ENCODE measurements at regions not wholly inside any gene's neighbourhood (a gene's known extent, or its start where the extent isn't known, plus 50 kb on each side); places are given as distances from the start of the nearest gene placed in this dataset.

- Histone ChIP-seq H3K4me3 (ENCODE audit: insufficient read depth, low read depth, low read length) (no peak overlapping the region), H3K56ac (ENCODE audit: extremely low read depth, insufficient read depth, low read length) (no peak overlapping the region), H4K8ac (ENCODE audit: low read depth in 2 of 2, low read length in 2 of 2) (no peak overlapping the region), H2BK20ac (ENCODE audit: low read depth, low read length) (no peak overlapping the region), H3K27ac (ENCODE audit: insufficient read depth, low read length) (no peak overlapping the region), H2BK15ac (ENCODE audit: low read depth, low read length) (no peak overlapping the region), H3K14ac (replicated peaks; ENCODE audit: low read depth, low read length) (no peak overlapping the region), H3K4ac (ENCODE audit: low read depth, low read length) (no peak overlapping the region), H2AK5ac (ENCODE audit: low read depth, low read length) (no peak overlapping the region), H3K27me3 (ENCODE audit: control insufficient read depth, insufficient read depth, low read length) (no peaks in the 10 kb centered on the region), H3K9me1 (ENCODE audit: insufficient read depth, low read length) (no peaks in the 10 kb centered on the region), H3K79me1 (ENCODE audit: low read depth in 1 of 2, low read length in 2 of 2) (no peaks in the 10 kb centered on the region), H4K5ac (ENCODE audit: low read depth, low read length) (no peak overlapping the region), H3K23ac (ENCODE audit: low read depth, low read length) (no peak overlapping the region), H3K9ac (ENCODE audit: low read depth, low read length) (no peak overlapping the region), H4K91ac (ENCODE audit: insufficient read depth, low read depth, low read length) (no peak overlapping the region), H3K4me2 (ENCODE audit: low read depth, low read length) (no peak overlapping the region), H3K4me1 (ENCODE audit: control insufficient read depth, insufficient read depth, low read length) (no peaks in the 10 kb centered on the region), H3K18ac (ENCODE audit: low read depth, low read length) (no peak overlapping the region), H3K36me3 (ENCODE audit: control insufficient read depth, insufficient read depth, low read length) (no peaks in the 10 kb centered on the region), H2AFZ (replicated peaks; ENCODE audit: low read length, poor library complexity) (no peak overlapping the region), H2BK120ac (ENCODE audit: low read depth, low read length) (no peak overlapping the region), H2BK5ac (ENCODE audit: low read depth, low read length, poor library complexity, severe bottlenecking) (no peak overlapping the region), H2AK9ac (replicated peaks; ENCODE audit: low read depth, low read length, poor library complexity) (no peak overlapping the region), H4K20me1 (ENCODE audit: insufficient read depth, low read length) (no peaks in the 10 kb centered on the region), H3K9me3 (ENCODE audit: control insufficient read depth, insufficient read depth, low read length) (no peaks in the 10 kb centered on the region; the same call in 1 of the 2 replicates)
- DNase-seq (no peak), ATAC-seq (ENCODE audit: low read depth) (no peak)
- intact Hi-C loops (cut with micrococcal nuclease): no loop called here
- TF ChIP-seq SMC3 (IDR thresholded peaks at IDR 0.05; ENCODE audit: low read depth, low read length) (no peak), MAZ (IDR thresholded peaks at IDR 0.05; ENCODE audit: borderline replicate concordance, low read depth, low read length) (no peak), POLR2A (IDR thresholded peaks at IDR 0.05; ENCODE audit: low read depth, low read length) (no peak), RCOR1 (IDR thresholded peaks at IDR 0.05; ENCODE audit: insufficient replicate concordance, low read length) (no peak), MXI1 (IDR thresholded peaks at IDR 0.05; ENCODE audit: borderline replicate concordance, low read depth, low read length) (no peak), FOS (IDR thresholded peaks at IDR 0.05; ENCODE audit: low read depth, low read length) (no peak), ELK1 (IDR thresholded peaks at IDR 0.05; ENCODE audit: borderline replicate concordance, low read depth, low read length) (no peak), CTCF (conservative IDR thresholded peaks at IDR 0.05; ENCODE audit: low read depth, low read length) (no peak), MAFK (IDR thresholded peaks at IDR 0.05; ENCODE audit: low read depth, low read length) (no peak), BHLHE40 (IDR thresholded peaks at IDR 0.05; ENCODE audit: low read depth, low read length) (no peak), NFE2L2 (IDR thresholded peaks at IDR 0.05; ENCODE audit: low read depth, low read length) (no peak), CHD1 (IDR thresholded peaks at IDR 0.05; ENCODE audit: low read depth, low read length) (no peak), CEBPB (IDR thresholded peaks at IDR 0.05; ENCODE audit: low read depth, low read length) (no peak)
- TF ChIP-seq, protein P1, sequence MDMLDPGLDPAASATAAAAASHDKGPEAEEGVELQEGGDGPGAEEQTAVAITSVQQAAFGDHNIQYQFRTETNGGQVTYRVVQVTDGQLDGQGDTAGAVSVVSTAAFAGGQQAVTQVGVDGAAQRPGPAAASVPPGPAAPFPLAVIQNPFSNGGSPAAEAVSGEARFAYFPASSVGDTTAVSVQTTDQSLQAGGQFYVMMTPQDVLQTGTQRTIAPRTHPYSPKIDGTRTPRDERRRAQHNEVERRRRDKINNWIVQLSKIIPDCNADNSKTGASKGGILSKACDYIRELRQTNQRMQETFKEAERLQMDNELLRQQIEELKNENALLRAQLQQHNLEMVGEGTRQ (IDR thresholded peaks at IDR 0.05; ENCODE audit: low read depth, low read length): no peak
- dilution Hi-C loops (cut with HindIII; ENCODE audit: low sequenced_read_pairs, unreplicated experiment): no loop called here
- no TSS peak for BruUV-seq (replicated peaks)
- in situ Hi-C loops (cut with MboI; ENCODE audit: low sequenced_read_pairs): no loop called here
- CTCF ChIA-PET: interaction anchor here (0.6 kb wide), 1 partner anchor 11 kb away, joined by 3 read pairs; no protein-coding TSS in a partner anchor
- POLR2A ChIA-PET (ENCODE audit: unreplicated experiment): no interaction called here
These were observed 161.7 kb upstream of the NUDT12 start for GRCh38 chr5:103724271-103724670.

Data from IMR-90 (cell line).